ENCODE measurements at regions not wholly inside any gene's neighbourhood (a gene's known extent, or its start where the extent isn't known, plus 50 kb on each side); places are given as distances from the start of the nearest gene placed in this dataset.
A peak's percentile ranks its signal among the peaks of the same experiment; 100 is the strongest.

GRCh38 chr22:22038178-22038880 lies 55.7 kb upstream of the TOP3B start:
- ATAC-seq (no peak), DNase-seq (no peak)

GRCh38 chr22:22037740-22038139 lies 55.2 kb upstream of the TOP3B start:
- DNase-seq (no peak), ATAC-seq (no peak)

GRCh38 chr22:22037229-22037628 lies 54.6 kb upstream of the TOP3B start:
- ATAC-seq (no peak), DNase-seq (no peak)

- ATAC-seq (no peak), DNase-seq (no peak)
Measured at GRCh38 chr22:22036588-22036987, 54.0 kb upstream of the TOP3B start.

- no peak for ATAC-seq
- no peak for DNase-seq
Measured at GRCh38 chr22:22035771-22036314, 53.3 kb upstream of the TOP3B start.

GRCh38 chr22:22035203-22035602 lies 52.6 kb upstream of the TOP3B start:
- no peak for DNase-seq
- no peak for ATAC-seq

GRCh38 chr22:22034469-22035132 lies 52.0 kb upstream of the TOP3B start:
- ATAC-seq: no peak
- no peak for DNase-seq

GRCh38 chr22:22033803-22034468 lies 51.3 kb upstream of the TOP3B start:
- ATAC-seq (no peak), DNase-seq (no peak)

GRCh38 chr22:22032906-22033802 lies 50.6 kb upstream of the TOP3B start:
- no peak for DNase-seq
- no peak for ATAC-seq

- peak; percentile 21 for ATAC-seq
- DNase-seq: no peak
Measured at GRCh38 chr22:22032099-22032905, 49.7 kb upstream of the TOP3B start.
